Stomach (tissue), 8 donors: ENCODE measurements at regions not wholly inside any gene's neighbourhood (a gene's known extent, or its start where the extent isn't known, plus 50 kb on each side); places are given as distances from the start of the nearest gene placed in this dataset.

Experiments
- DNase-seq, 2 donors: peaks; one replicate each; pipeline versions ENCODE4 v3.0.0 to v3.0.0-alpha.2; 2013 to 2019
- H3K27ac ChIP-seq, 5 donors: fragments of 200-600 bp in 4 of 5; sonication (generic) in 4 of 5; one replicate each; pipeline ENCODE4 v1.5.1; 2013 to 2019; ENCODE audit warnings: mild to moderate bottlenecking in 1 of 5, moderate library complexity in 1 of 5
- H3K27me3 ChIP-seq, 3 donors: fragments of 200-600 bp; sonication (generic); one replicate each; pipeline ENCODE4 v1.5.1; 2017 to 2019; ENCODE audit warnings: mixed run types in 1 of 3
- H3K36me3 ChIP-seq, 4 donors: fragments of 200-600 bp; sonication (generic); 1 replicate in 3 of 4; 2 replicates in 1 of 4; pipeline ENCODE4 v1.5.1; 2016 to 2019
- H3K4me1 ChIP-seq, 4 donors: fragments of 200-600 bp; sonication (generic); one replicate each; pipeline ENCODE4 v1.5.1; 2016 to 2019
- H3K4me3 ChIP-seq, 4 donors: fragments of 200-600 bp; sonication (generic) in 3 of 4; one replicate each; pipeline ENCODE4 v1.5.1; 2016 to 2019; ENCODE audit warnings: mild to moderate bottlenecking in 1 of 4
- H3K9me3 ChIP-seq, 4 donors: fragments of 200-600 bp; sonication (generic); one replicate each; pipeline ENCODE4 v1.5.1; 2016 to 2019
- CTCF ChIP-seq, 7 experiments: fragments of 450-650 bp in 4 of 7; fragments of 200-600 bp in 3 of 7; sonication (generic) in 3 of 7; IDR thresholded peaks; one replicate each; pipeline ENCODE4 v1.5.1; 2016 to 2019; ENCODE audit warnings: antibody characterized with exemption in 7 of 7, control low read depth in 2 of 7, mild to moderate bottlenecking in 1 of 7
- EP300 ChIP-seq: sonication (generic); formaldehyde crosslinking; IDR thresholded peaks from one replicate; pipeline ENCODE4 v1.6.1; 2017; ENCODE audit warnings: antibody characterized with exemption
- POLR2A ChIP-seq, 4 donors: fragments of 450-650 bp; IDR thresholded peaks; one replicate each; pipeline ENCODE4 v1.6.1; 2016; ENCODE audit warnings: antibody characterized with exemption in 4 of 4, control low read depth in 2 of 4, mild to moderate bottlenecking in 1 of 4, moderate library complexity in 1 of 4
- POLR2AphosphoS5 ChIP-seq, 3 donors: sonication (generic); formaldehyde crosslinking; IDR thresholded peaks; one replicate each; pipeline ENCODE4 v1.6.1; 2016; ENCODE audit warnings: antibody characterized with exemption in 3 of 3
- WGBS, 5 donors: extraction: QIAGEN DNeasy Blood & Tissue Kit in 3 of 5; methylation state at CpG; one replicate each; pipeline versions ENCODE4 v1.1.5 to v1.1.7; 2013 to 2018; 5-methylcytosine and 5-hydroxymethylcytosine counted together
- intact Hi-C: fragments of 100-400 bp; cut with DNase I; formaldehyde crosslinking; loops from one replicate; pipeline ENCODE4 v1.15.1; 2023; ENCODE audit warnings: low total_unique reads
- donor health status: healthy with polysubstance abuse.
- donor health status: Bipolar disorder and iron deficiency.
- donor health status: healthy.

- TF ChIP-seq POLR2AphosphoS5 (IDR thresholded peaks at IDR 0.05) = no peak
- no peak for TF ChIP-seq EP300
- no peak for TF ChIP-seq CTCF (IDR thresholded peaks at IDR 0.05)
- no peak for TF ChIP-seq POLR2A (IDR thresholded peaks at IDR 0.05)
- Histone ChIP-seq H3K27ac (no peak overlapping the region), H3K36me3 (no peaks in the 10 kb centered on the region), H3K9me3 (no peaks in the 10 kb centered on the region), H3K27me3 (no peaks in the 10 kb centered on the region), H3K4me3 (no peak overlapping the region), H3K4me1 (no peaks in the 10 kb centered on the region)
- intact Hi-C loops = no loop called here
- 83 to 92% (median 90%) methylated on average over 2 of the region's 2 CpGs for WGBS, 5 donors
- no peak for DNase-seq
These were observed 83.6 kb upstream of the BNC2 start for GRCh38 chr9:16954040-16954439.

- WGBS, 5 donors = 72 to 88% (median 81%) methylated on average over 2 of the region's 2 CpGs
- TF ChIP-seq EP300 = no peak
- TF ChIP-seq POLR2AphosphoS5 (IDR thresholded peaks at IDR 0.05) = no peak
- TF ChIP-seq CTCF (IDR thresholded peaks at IDR 0.05) = no peak
- TF ChIP-seq POLR2A (IDR thresholded peaks at IDR 0.05) = no peak
- Histone ChIP-seq H3K27ac (no peak overlapping the region), H3K4me1 (no peaks in the 10 kb centered on the region), H3K27me3 (no peaks in the 10 kb centered on the region), H3K4me3 (no peak overlapping the region), H3K9me3 (no peaks in the 10 kb centered on the region), H3K36me3 (no peaks in the 10 kb centered on the region)
- intact Hi-C loops = no loop called here
- DNase-seq = no peak
These were observed 81.0 kb upstream of the BNC2 start for GRCh38 chr9:16951502-16951901.

- Histone ChIP-seq H3K4me1 (no peaks in the 10 kb centered on the region), H3K36me3 (no peaks in the 10 kb centered on the region), H3K4me3 (no peak overlapping the region), H3K27me3 (no peaks in the 10 kb centered on the region), H3K9me3 (peaks cover 0 to 6% (median 0%) of the 10 kb centered on the region in 4 donors), H3K27ac (no peak overlapping the region)
- no peak for DNase-seq
- 34 to 70% (median 52%) methylated on average over 4 of the region's 4 CpGs for WGBS, 5 donors
- intact Hi-C loops = no loop called here
- no peak for TF ChIP-seq EP300
- TF ChIP-seq CTCF (IDR thresholded peaks at IDR 0.05) = no peak
- no peak for TF ChIP-seq POLR2A (IDR thresholded peaks at IDR 0.05)
- no peak for TF ChIP-seq POLR2AphosphoS5 (IDR thresholded peaks at IDR 0.05)
These were observed 79.6 kb upstream of the BNC2 start for GRCh38 chr9:16950051-16950450.

GRCh38 chr9:16930578-16930977, 60.1 kb upstream of the BNC2 start:
- WGBS, 5 donors = 83 to 94% (median 91%) methylated on average over 2 of the region's 2 CpGs
- Histone ChIP-seq H3K27me3 (no peaks in the 10 kb centered on the region), H3K36me3 (no peaks in the 10 kb centered on the region), H3K4me3 (no peak overlapping the region), H3K27ac (no peak overlapping the region), H3K4me1 (no peaks in the 10 kb centered on the region), H3K9me3 (no peaks in the 10 kb centered on the region)
- DNase-seq = no peak
- intact Hi-C loops = no loop called here
- TF ChIP-seq POLR2A (IDR thresholded peaks at IDR 0.05) = no peak
- TF ChIP-seq CTCF (IDR thresholded peaks at IDR 0.05) = no peak
- no peak for TF ChIP-seq POLR2AphosphoS5 (IDR thresholded peaks at IDR 0.05)
- no peak for TF ChIP-seq EP300
